ENCODE measurements at regions not wholly inside any gene's neighbourhood (a gene's known extent, or its start where the extent isn't known, plus 50 kb on each side); places are given as distances from the start of the nearest gene placed in this dataset.

DNA sequence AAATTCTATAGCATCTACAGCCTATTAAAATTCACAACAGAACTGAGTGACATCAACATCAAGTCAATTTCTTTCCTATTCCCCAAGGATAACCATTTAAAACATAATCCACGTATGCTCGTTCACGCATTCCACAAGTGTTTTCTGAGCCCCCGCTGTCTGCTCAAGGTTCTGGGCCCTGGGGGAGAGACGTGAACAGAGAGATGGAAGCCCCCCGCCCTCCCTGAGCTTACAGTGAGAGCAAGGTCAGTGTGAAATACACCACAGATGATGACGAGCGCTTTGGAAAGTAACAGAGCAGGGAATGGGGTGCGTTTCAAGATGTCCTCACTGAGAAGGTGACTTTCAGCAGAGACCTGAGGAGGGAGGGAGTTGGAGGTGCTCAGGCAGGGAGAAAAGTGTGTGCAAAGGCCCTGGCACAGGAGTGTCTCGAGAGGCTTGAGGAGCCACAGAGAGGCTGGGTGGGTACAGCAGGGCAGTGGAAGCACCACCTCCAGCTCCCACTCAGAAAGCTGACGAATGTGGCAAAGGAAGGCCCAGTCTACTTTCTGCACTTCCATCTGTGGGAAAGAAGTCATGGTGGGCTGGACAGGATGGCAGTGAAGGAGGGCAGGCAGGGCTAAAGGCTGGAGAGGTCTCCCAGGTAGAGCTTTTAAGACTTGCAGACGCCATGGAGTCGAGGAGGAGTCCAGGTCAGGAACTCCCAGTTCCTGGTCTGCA is 88.3 kb downstream of the DLL1 start:
- DNase-seq, result no peak
- no peak overlapping the region for H2BK120ac ChIP-seq (ENCODE audit: low read depth, low read length)
- WGBS, result 76% methylated on average over 13 of the region's 13 CpGs
- H3K14ac ChIP-seq (ENCODE audit: low read length in 2 of 2), result no peak overlapping the region
- no peak overlapping the region for H3K27ac ChIP-seq (ENCODE audit: low read length, poor library complexity, severe bottlenecking)
- no peaks in the 10 kb centered on the region for H3K4me1 ChIP-seq (ENCODE audit: control insufficient read depth, insufficient read depth, low read depth, low read length)
- no peak overlapping the region for H3K4me3 ChIP-seq (ENCODE audit: insufficient read depth in 1 of 2, low read depth in 1 of 2, low read length in 2 of 2)
- H2BK15ac ChIP-seq (ENCODE audit: low read depth, poor library complexity, severe bottlenecking), result no peak overlapping the region
- no peak overlapping the region for H3K23ac ChIP-seq (ENCODE audit: low read length in 2 of 2)
- no peak overlapping the region for H3K4me2 ChIP-seq (ENCODE audit: low read length, poor library complexity, severe bottlenecking)
- no peaks in the 10 kb centered on the region for H3K79me1 ChIP-seq (replicated peaks; ENCODE audit: low read length, poor library complexity, severe bottlenecking)
- H2BK12ac ChIP-seq (ENCODE audit: low read length in 2 of 2), result no peak overlapping the region
- H2AFZ ChIP-seq (ENCODE audit: low read depth, low read length), result no peak overlapping the region
- H3K4ac ChIP-seq (ENCODE audit: low read depth in 1 of 2, low read length in 2 of 2), result no peak overlapping the region
- H2AK5ac ChIP-seq (ENCODE audit: low read length, severe bottlenecking), result no peak overlapping the region
- H4K8ac ChIP-seq (ENCODE audit: low read length), result no peak overlapping the region
- no peaks in the 10 kb centered on the region for H3K36me3 ChIP-seq (ENCODE audit: control insufficient read depth in 1 of 2, insufficient read depth in 2 of 2, low read depth in 1 of 2, low read length in 2 of 2)
- H3K9me3 ChIP-seq (ENCODE audit: control insufficient read depth, low read length), result no peaks in the 10 kb centered on the region
- no peak overlapping the region for H3K18ac ChIP-seq (ENCODE audit: low read depth in 1 of 2, low read length in 2 of 2)
- H3K9ac ChIP-seq (ENCODE audit: low read length), result no peak overlapping the region
- H2BK5ac ChIP-seq (ENCODE audit: low read depth, low read length, poor library complexity, severe bottlenecking), result no peak overlapping the region
- H4K91ac ChIP-seq (ENCODE audit: low read length), result no peak overlapping the region
- H3K27me3 ChIP-seq (ENCODE audit: control insufficient read depth in 1 of 2, insufficient read depth in 1 of 2, low read length in 2 of 2), result peaks cover 0 to 5% of the 10 kb centered on the region in 2 experiments

DNA sequence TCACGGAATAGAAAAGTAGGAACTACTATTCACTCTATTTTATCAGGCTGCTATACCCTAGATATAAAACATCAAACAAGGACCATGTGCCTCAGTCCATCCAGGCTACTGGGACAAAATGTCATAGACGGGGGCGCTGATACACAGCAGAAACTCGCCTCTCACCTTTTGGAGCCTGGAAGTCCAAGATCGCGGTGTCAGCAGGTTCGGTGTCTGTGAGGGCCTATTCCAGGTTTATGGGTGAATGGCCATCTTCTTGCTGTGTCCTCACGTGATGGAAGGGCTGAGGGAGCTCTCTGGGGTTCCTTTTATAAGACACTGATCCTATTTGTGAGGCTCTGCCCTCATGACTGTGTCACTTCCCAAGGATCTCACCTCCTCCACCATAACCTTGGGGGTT is 89.5 kb downstream of the DLL1 start:
- no peak overlapping the region for H3K9ac ChIP-seq (ENCODE audit: low read length)
- 73% methylated on average over 7 of the region's 8 CpGs for WGBS
- H2AK5ac ChIP-seq (ENCODE audit: low read length, severe bottlenecking), result no peak overlapping the region
- no peak for DNase-seq
- no peak overlapping the region for H3K27ac ChIP-seq (ENCODE audit: low read length, poor library complexity, severe bottlenecking)
- H3K18ac ChIP-seq (ENCODE audit: low read depth in 1 of 2, low read length in 2 of 2), result no peak overlapping the region
- no peak overlapping the region for H3K4ac ChIP-seq (ENCODE audit: low read depth in 1 of 2, low read length in 2 of 2)
- H3K79me1 ChIP-seq (replicated peaks; ENCODE audit: low read length, poor library complexity, severe bottlenecking), result no peaks in the 10 kb centered on the region
- H4K91ac ChIP-seq (ENCODE audit: low read length), result no peak overlapping the region
- H3K9me3 ChIP-seq (ENCODE audit: control insufficient read depth, low read length), result peaks cover 10% of the 10 kb centered on the region
- no peak overlapping the region for H2BK12ac ChIP-seq (ENCODE audit: low read length in 2 of 2)
- no peak overlapping the region for H4K8ac ChIP-seq (ENCODE audit: low read length)
- H3K4me2 ChIP-seq (ENCODE audit: low read length, poor library complexity, severe bottlenecking), result no peak overlapping the region
- H3K4me1 ChIP-seq (ENCODE audit: control insufficient read depth, insufficient read depth, low read depth, low read length), result no peaks in the 10 kb centered on the region
- no peak overlapping the region for H2BK15ac ChIP-seq (ENCODE audit: low read depth, poor library complexity, severe bottlenecking)
- no peak overlapping the region for H2AFZ ChIP-seq (ENCODE audit: low read depth, low read length)
- H3K36me3 ChIP-seq (ENCODE audit: control insufficient read depth in 1 of 2, insufficient read depth in 2 of 2, low read depth in 1 of 2, low read length in 2 of 2), result no peaks in the 10 kb centered on the region
- no peak overlapping the region for H2BK5ac ChIP-seq (ENCODE audit: low read depth, low read length, poor library complexity, severe bottlenecking)
- no peak overlapping the region for H3K4me3 ChIP-seq (ENCODE audit: insufficient read depth in 1 of 2, low read depth in 1 of 2, low read length in 2 of 2)
- no peak overlapping the region for H3K14ac ChIP-seq (ENCODE audit: low read length in 2 of 2)
- no peak overlapping the region for H3K23ac ChIP-seq (ENCODE audit: low read length in 2 of 2)
- no peak overlapping the region for H2BK120ac ChIP-seq (ENCODE audit: low read depth, low read length)
- H3K27me3 ChIP-seq (ENCODE audit: control insufficient read depth in 1 of 2, insufficient read depth in 1 of 2, low read length in 2 of 2), result no peaks in the 10 kb centered on the region

DNA sequence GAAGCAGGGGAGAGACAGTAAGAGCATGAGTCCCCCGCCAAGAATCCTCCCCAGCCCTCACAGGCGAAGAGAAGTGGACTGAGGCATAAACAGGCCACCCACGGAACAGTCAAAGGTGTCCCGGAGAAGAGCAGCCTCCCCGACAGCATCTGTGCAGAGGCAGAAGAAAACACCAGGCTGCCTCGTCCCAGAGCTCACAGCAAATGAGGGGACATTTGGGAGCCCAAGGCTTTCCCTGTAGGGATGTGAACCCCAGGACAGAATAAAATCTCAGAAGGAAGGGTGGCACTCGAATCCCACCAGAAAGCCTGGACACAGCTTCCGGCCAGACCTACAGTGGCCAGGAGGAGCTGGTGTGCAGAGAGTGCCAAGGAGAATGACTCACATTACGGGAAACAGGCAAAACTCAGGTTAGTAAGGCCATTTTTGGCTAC is 90.4 kb downstream of the DLL1 start:
- no peak overlapping the region for H4K8ac ChIP-seq (ENCODE audit: low read length)
- H2BK5ac ChIP-seq (ENCODE audit: low read depth, low read length, poor library complexity, severe bottlenecking), result no peak overlapping the region
- H3K36me3 ChIP-seq (ENCODE audit: control insufficient read depth in 1 of 2, insufficient read depth in 2 of 2, low read depth in 1 of 2, low read length in 2 of 2), result no peaks in the 10 kb centered on the region
- DNase-seq, result no peak
- H3K9me3 ChIP-seq (ENCODE audit: control insufficient read depth, low read length), result peaks cover 19% of the 10 kb centered on the region
- H2BK15ac ChIP-seq (ENCODE audit: low read depth, poor library complexity, severe bottlenecking), result no peak overlapping the region
- H3K79me1 ChIP-seq (replicated peaks; ENCODE audit: low read length, poor library complexity, severe bottlenecking), result no peaks in the 10 kb centered on the region
- no peak overlapping the region for H3K23ac ChIP-seq (ENCODE audit: low read length in 2 of 2)
- no peak overlapping the region for H4K91ac ChIP-seq (ENCODE audit: low read length)
- H3K27me3 ChIP-seq (ENCODE audit: control insufficient read depth in 1 of 2, insufficient read depth in 1 of 2, low read length in 2 of 2), result no peaks in the 10 kb centered on the region
- no peaks in the 10 kb centered on the region for H3K4me1 ChIP-seq (ENCODE audit: control insufficient read depth, insufficient read depth, low read depth, low read length)
- no peak overlapping the region for H3K18ac ChIP-seq (ENCODE audit: low read depth in 1 of 2, low read length in 2 of 2)
- no peak overlapping the region for H3K27ac ChIP-seq (ENCODE audit: low read length, poor library complexity, severe bottlenecking)
- H2AFZ ChIP-seq (ENCODE audit: low read depth, low read length), result no peak overlapping the region
- H3K4me2 ChIP-seq (ENCODE audit: low read length, poor library complexity, severe bottlenecking), result no peak overlapping the region
- H3K4me3 ChIP-seq (ENCODE audit: insufficient read depth in 1 of 2, low read depth in 1 of 2, low read length in 2 of 2), result peak overlapping the region in 1 of 2 experiments; percentile 14
- H2AK5ac ChIP-seq (ENCODE audit: low read length, severe bottlenecking), result no peak overlapping the region
- H2BK120ac ChIP-seq (ENCODE audit: low read depth, low read length), result no peak overlapping the region
- H3K14ac ChIP-seq (ENCODE audit: low read length in 2 of 2), result no peak overlapping the region
- H3K9ac ChIP-seq (ENCODE audit: low read length), result no peak overlapping the region
- no peak overlapping the region for H3K4ac ChIP-seq (ENCODE audit: low read depth in 1 of 2, low read length in 2 of 2)
- H2BK12ac ChIP-seq (ENCODE audit: low read length in 2 of 2), result no peak overlapping the region
- WGBS, result 73% methylated on average over 8 of the region's 9 CpGs

DNA sequence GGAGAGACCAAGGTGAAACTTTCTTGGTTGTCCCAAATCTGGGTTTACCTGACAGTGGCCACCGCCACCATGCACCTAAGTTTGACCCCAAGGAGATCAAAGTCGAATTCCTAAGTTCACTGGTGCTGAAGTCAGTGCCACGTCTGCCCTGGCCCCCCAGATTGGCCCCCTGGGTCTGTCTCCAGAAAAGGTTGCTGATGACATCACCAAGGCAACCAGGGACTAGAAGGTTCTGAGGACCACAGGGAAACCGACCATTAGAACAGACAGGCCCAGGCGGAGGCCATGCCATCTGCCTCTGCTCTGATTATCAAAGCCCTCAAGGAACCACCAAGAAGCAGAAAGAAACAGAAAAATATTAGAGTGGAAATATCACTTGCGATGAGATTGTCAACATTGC is 91.2 kb downstream of the DLL1 start:
- no peak overlapping the region for H4K91ac ChIP-seq (ENCODE audit: low read length)
- H3K4me1 ChIP-seq (ENCODE audit: control insufficient read depth, insufficient read depth, low read depth, low read length), result no peaks in the 10 kb centered on the region
- no peak for DNase-seq
- no peak overlapping the region for H3K4ac ChIP-seq (ENCODE audit: low read depth in 1 of 2, low read length in 2 of 2)
- H3K23ac ChIP-seq (ENCODE audit: low read length in 2 of 2), result no peak overlapping the region
- H2BK120ac ChIP-seq (ENCODE audit: low read depth, low read length), result no peak overlapping the region
- no peak overlapping the region for H2AK5ac ChIP-seq (ENCODE audit: low read length, severe bottlenecking)
- no peak overlapping the region for H4K8ac ChIP-seq (ENCODE audit: low read length)
- no peak overlapping the region for H3K14ac ChIP-seq (ENCODE audit: low read length in 2 of 2)
- no peak overlapping the region for H3K4me3 ChIP-seq (ENCODE audit: insufficient read depth in 1 of 2, low read depth in 1 of 2, low read length in 2 of 2)
- no peaks in the 10 kb centered on the region for H3K36me3 ChIP-seq (ENCODE audit: control insufficient read depth in 1 of 2, insufficient read depth in 2 of 2, low read depth in 1 of 2, low read length in 2 of 2)
- H3K27ac ChIP-seq (ENCODE audit: low read length, poor library complexity, severe bottlenecking), result no peak overlapping the region
- no peak overlapping the region for H2AFZ ChIP-seq (ENCODE audit: low read depth, low read length)
- H3K4me2 ChIP-seq (ENCODE audit: low read length, poor library complexity, severe bottlenecking), result no peak overlapping the region
- no peak overlapping the region for H2BK15ac ChIP-seq (ENCODE audit: low read depth, poor library complexity, severe bottlenecking)
- H3K27me3 ChIP-seq (ENCODE audit: control insufficient read depth in 1 of 2, insufficient read depth in 1 of 2, low read length in 2 of 2), result no peaks in the 10 kb centered on the region
- H3K9me3 ChIP-seq (ENCODE audit: control insufficient read depth, low read length), result peaks cover 25% of the 10 kb centered on the region
- H2BK12ac ChIP-seq (ENCODE audit: low read length in 2 of 2), result no peak overlapping the region
- H2BK5ac ChIP-seq (ENCODE audit: low read depth, low read length, poor library complexity, severe bottlenecking), result no peak overlapping the region
- H3K79me1 ChIP-seq (replicated peaks; ENCODE audit: low read length, poor library complexity, severe bottlenecking), result no peaks in the 10 kb centered on the region
- 75% methylated on average over 6 of the region's 6 CpGs for WGBS
- H3K18ac ChIP-seq (ENCODE audit: low read depth in 1 of 2, low read length in 2 of 2), result no peak overlapping the region
- no peak overlapping the region for H3K9ac ChIP-seq (ENCODE audit: low read length)

All from mesenchymal stem cell (in vitro differentiated cells and primary cell).